H1 (cell line): ENCODE measurements at regions not wholly inside any gene's neighbourhood (a gene's known extent, or its start where the extent isn't known, plus 50 kb on each side); places are given as distances from the start of the nearest gene placed in this dataset.

Source experiments
- ATF2 ChIP-seq: IDR thresholded peaks from 2 replicates; pipeline ENCODE4 v1.6.1; 2012; ENCODE audit warnings: low read length, inconsistent platforms
- CEBPB ChIP-seq: IDR thresholded peaks from 2 replicates; pipeline ENCODE4 v1.6.1; 2012; ENCODE audit warnings: low read depth, low read length
- CTCF ChIP-seq, 3 experiments: IDR thresholded peaks; 1 replicate in 2 of 3; 2 replicates in 1 of 3; pipeline versions ENCODE4 v1.5.1 to v1.6.1; 2011; ENCODE audit warnings: low read length in 3 of 3, mild to moderate bottlenecking in 3 of 3, inconsistent platforms in 2 of 3, low read depth in 1 of 3, moderate library complexity in 1 of 3; ENCODE audit not compliant: insufficient read depth in 1 of 3; ENCODE audit errors: control extremely low read depth in 1 of 3
- JUN ChIP-seq: IDR thresholded peaks from 2 replicates; pipeline ENCODE4 v1.6.1; 2011; ENCODE audit warnings: low read depth, mild to moderate bottlenecking, improper control_type of control experiment, low read length
- SP1 ChIP-seq: IDR thresholded peaks from 2 replicates; pipeline ENCODE4 v1.6.1; 2011; ENCODE audit warnings: low read depth, low read length
- SP4 ChIP-seq: IDR thresholded peaks from 2 replicates; pipeline ENCODE4 v1.6.1; 2012; ENCODE audit warnings: low read length, inconsistent platforms
- YY1 ChIP-seq: IDR thresholded peaks from 2 replicates; pipeline ENCODE4 v1.6.1; 2011; ENCODE audit warnings: low read depth, mild to moderate bottlenecking, low read length
- ZNF274 ChIP-seq: IDR thresholded peaks from 2 replicates; pipeline ENCODE4 v1.7.0; 2012; ENCODE audit warnings: low read length, borderline replicate concordance; ENCODE audit errors: extremely low read depth

- TF ChIP-seq CTCF (IDR thresholded peaks at IDR 0.05; ENCODE audit: control extremely low read depth in 1 of 3, insufficient read depth in 1 of 3, low read depth in 1 of 3, low read length in 3 of 3) (no peak), ATF2 (no peak), YY1 (no peak), SP1 (no peak), ZNF274 (no peak), CEBPB (no peak), SP4 (no peak), JUN (no peak)
Measured at GRCh38 chr2:76314271-76315020, 603.7 kb upstream of the GCFC2 start.
